Left ventricle myocardium inferior (tissue), 1 donor: ENCODE measurements at regions not wholly inside any gene's neighbourhood (a gene's known extent, or its start where the extent isn't known, plus 50 kb on each side); places are given as distances from the start of the nearest gene placed in this dataset.

Source experiments
- DNase-seq: peaks from one replicate; pipeline ENCODE4 v3.0.0-alpha.2; 2020
- H3K27ac ChIP-seq: fragments of 200-600 bp; replicated peaks from 2 replicates; pipeline ENCODE4 v1.8.0; 2021
- H3K27me3 ChIP-seq: fragments of 200-600 bp; 2 replicates; pipeline ENCODE4 v1.8.0; 2021; ENCODE audit warnings: low read depth
- H3K36me3 ChIP-seq: fragments of 200-600 bp; 2 replicates; pipeline ENCODE4 v1.8.0; 2021
- H3K4me1 ChIP-seq: fragments of 200-600 bp; 2 replicates; pipeline ENCODE4 v1.8.0; 2021
- H3K4me3 ChIP-seq: fragments of 200-600 bp; 2 replicates; pipeline ENCODE4 v1.8.0; 2021; ENCODE audit warnings: mild to moderate bottlenecking, moderate library complexity
- H3K9me3 ChIP-seq: fragments of 200-600 bp; replicated peaks from 2 replicates; pipeline ENCODE4 v1.8.0; 2021
- intact Hi-C: fragments of 100-400 bp; cut with micrococcal nuclease; formaldehyde crosslinking; loops from one replicate; pipeline ENCODE4 v1.11.0; 2022
- TF ChIP-seq, protein P1 (sequence below): fragments of 200-600 bp; IDR thresholded peaks from 2 replicates; pipeline ENCODE4 v1.8.0; 2021; ENCODE audit warnings: antibody characterized with exemption, mild to moderate bottlenecking, borderline replicate concordance
- donor health status: DM: no; HTN: yes; CAD: no; lungs with severe emphysema.

DNA sequence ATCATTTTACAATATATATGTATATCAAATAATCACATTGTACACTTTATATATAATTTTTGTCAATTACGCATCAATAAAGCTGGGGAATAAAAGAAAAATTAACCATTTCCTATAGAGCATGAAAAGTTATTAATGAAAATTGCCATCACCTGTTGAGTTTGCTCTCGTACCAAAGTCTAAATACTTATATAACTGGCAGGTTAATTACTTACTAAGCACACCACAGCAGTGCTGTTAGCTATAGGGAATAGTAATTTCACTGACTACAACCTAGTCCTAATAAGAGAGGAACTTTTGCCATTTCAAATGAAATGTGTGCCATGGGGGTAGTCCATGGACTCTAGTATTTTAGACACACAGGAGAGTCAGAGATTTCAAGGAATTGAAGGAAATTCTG is 176.9 kb upstream of the COL1A2 start:
- DNase-seq = no peak
- Histone ChIP-seq H3K27me3 (no peaks in the 10 kb centered on the region), H3K4me1 (peaks cover 4% of the 10 kb centered on the region), H3K9me3 (no peaks in the 10 kb centered on the region), H3K27ac (no peak overlapping the region), H3K36me3 (no peaks in the 10 kb centered on the region), H3K4me3 (no peak overlapping the region)
- intact Hi-C loops = no loop called here
- TF ChIP-seq, protein P1, sequence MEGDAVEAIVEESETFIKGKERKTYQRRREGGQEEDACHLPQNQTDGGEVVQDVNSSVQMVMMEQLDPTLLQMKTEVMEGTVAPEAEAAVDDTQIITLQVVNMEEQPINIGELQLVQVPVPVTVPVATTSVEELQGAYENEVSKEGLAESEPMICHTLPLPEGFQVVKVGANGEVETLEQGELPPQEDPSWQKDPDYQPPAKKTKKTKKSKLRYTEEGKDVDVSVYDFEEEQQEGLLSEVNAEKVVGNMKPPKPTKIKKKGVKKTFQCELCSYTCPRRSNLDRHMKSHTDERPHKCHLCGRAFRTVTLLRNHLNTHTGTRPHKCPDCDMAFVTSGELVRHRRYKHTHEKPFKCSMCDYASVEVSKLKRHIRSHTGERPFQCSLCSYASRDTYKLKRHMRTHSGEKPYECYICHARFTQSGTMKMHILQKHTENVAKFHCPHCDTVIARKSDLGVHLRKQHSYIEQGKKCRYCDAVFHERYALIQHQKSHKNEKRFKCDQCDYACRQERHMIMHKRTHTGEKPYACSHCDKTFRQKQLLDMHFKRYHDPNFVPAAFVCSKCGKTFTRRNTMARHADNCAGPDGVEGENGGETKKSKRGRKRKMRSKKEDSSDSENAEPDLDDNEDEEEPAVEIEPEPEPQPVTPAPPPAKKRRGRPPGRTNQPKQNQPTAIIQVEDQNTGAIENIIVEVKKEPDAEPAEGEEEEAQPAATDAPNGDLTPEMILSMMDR = no peak

DNA sequence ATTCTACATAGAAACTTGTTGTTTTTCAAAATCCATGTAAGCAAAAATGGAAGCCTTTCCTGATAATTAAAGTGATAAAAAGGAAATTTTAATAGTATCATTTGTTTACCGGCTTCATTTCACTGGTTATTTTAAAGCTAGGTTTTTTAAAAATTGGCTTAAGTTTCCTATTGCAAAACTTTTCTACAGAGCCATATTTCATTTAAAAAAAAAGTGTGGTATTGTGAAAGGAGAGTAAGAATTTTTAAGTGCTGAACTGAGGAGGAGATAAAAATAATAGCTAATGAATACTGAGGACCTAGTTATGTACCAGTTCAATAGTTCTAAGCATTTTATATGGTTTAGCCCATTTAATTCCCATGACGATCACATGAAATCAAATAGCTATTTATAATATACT is 172.2 kb upstream of the COL1A2 start:
- no peaks in the 10 kb centered on the region for H3K9me3 ChIP-seq
- no peaks in the 10 kb centered on the region for H3K27me3 ChIP-seq
- TF ChIP-seq, protein P1 = no peak
- intact Hi-C loops = no loop called here
- H3K4me3 ChIP-seq = no peak overlapping the region
- DNase-seq = no peak
- no peaks in the 10 kb centered on the region for H3K4me1 ChIP-seq
- H3K27ac ChIP-seq = no peak overlapping the region
- no peaks in the 10 kb centered on the region for H3K36me3 ChIP-seq

DNA sequence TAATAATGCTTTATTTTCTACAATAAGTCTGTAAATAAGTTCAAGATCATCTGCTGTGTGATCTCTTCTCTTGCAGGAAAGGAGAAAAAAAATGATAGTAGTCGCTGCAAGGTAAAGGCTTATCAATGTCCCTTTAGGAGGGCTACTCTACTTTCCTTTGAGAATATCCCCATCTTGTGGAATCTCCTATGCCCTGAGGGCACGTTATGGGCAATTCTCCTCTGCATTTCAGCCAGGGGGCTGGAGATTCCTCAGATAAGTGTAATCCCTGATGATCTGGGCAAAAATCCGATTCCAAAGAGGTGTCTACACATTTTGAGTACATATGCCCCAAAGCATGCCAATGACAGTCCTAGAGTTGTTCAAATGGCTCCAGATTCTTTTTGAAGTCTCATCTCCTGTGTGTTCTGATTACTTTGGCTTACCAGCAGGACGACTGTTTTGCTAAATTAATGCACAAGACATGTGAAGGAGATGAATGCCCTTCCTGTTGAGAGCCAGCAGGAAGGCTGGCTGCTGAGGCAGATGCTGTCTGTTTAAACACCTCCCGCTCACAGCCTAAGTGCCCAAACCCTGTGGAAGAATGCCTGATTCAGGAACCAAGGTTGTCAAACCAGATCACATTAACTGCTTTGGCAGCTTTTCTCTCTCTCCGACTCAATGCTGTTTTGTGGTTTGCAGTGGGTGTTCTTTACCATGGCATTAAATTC is 171.2 kb upstream of the COL1A2 start:
- Histone ChIP-seq H3K27me3 (no peaks in the 10 kb centered on the region), H3K9me3 (no peaks in the 10 kb centered on the region), H3K4me1 (no peaks in the 10 kb centered on the region), H3K36me3 (no peaks in the 10 kb centered on the region), H3K4me3 (no peak overlapping the region), H3K27ac (no peak overlapping the region)
- TF ChIP-seq, protein P1 = peak; percentile 62
- DNase-seq = no peak
- intact Hi-C loops = no loop called here

DNA sequence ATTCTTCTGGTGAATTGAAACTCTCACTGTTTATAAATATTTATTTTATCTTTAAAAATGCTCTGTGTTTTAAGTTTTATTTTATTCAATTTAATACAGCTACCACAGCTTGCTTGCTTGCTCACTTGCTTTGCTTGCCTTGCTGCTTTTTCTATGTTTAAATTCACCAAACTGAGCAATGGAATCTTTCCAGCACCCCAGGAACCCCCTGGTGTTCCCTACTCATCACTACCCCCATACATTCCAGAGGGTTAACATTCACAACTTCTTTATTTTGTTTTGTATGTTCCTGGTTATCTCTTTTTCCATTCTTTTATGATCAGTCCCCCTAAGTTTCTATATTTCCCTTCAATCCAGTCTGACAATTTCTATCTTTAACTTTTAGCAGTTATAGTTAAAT is 166.5 kb upstream of the COL1A2 start:
- no peak for DNase-seq
- Histone ChIP-seq H3K9me3 (no peaks in the 10 kb centered on the region), H3K4me1 (no peaks in the 10 kb centered on the region), H3K4me3 (no peak overlapping the region), H3K27ac (no peak overlapping the region), H3K27me3 (no peaks in the 10 kb centered on the region), H3K36me3 (no peaks in the 10 kb centered on the region)
- TF ChIP-seq, protein P1 = no peak
- intact Hi-C loops = no loop called here

DNA sequence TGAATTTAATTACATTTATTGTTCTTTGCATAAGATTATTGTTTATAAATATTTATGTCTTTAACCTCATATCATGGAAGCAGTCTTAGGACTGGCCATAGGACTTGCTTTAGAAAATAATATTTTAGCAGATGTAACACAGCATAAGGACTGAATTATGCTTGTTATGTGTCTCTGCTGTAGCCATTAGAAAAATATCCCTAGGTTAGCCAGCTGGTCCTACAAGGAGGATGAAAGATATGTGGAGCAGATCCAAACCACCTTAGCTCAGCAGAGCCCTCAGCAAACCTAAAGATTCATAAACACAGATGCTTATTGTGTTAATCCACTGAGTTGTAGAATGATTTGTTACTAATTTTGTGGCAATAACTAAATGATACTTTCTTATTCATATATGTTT is 166.0 kb upstream of the COL1A2 start:
- H3K36me3 ChIP-seq = no peaks in the 10 kb centered on the region
- no peaks in the 10 kb centered on the region for H3K9me3 ChIP-seq
- no peaks in the 10 kb centered on the region for H3K27me3 ChIP-seq
- TF ChIP-seq, protein P1 = no peak
- no peak for DNase-seq
- intact Hi-C loops = no loop called here
- H3K4me1 ChIP-seq = no peaks in the 10 kb centered on the region
- no peak overlapping the region for H3K27ac ChIP-seq
- H3K4me3 ChIP-seq = no peak overlapping the region
